ENCODE measurements at regions not wholly inside any gene's neighbourhood (a gene's known extent, or its start where the extent isn't known, plus 50 kb on each side); places are given as distances from the start of the nearest gene placed in this dataset.

GRCh38 chr16:65787921-65788320, 578.6 kb upstream of the CDH5 start:
- TF ChIP-seq CTCF (IDR thresholded peaks at IDR 0.05; ENCODE audit: insufficient read depth, low read depth, low read length) (no peak), EZH2 (IDR thresholded peaks at IDR 0.05; ENCODE audit: insufficient read depth, low read length) (no peak)
